ENCODE measurements at regions not wholly inside any gene's neighbourhood (a gene's known extent, or its start where the extent isn't known, plus 50 kb on each side); places are given as distances from the start of the nearest gene placed in this dataset.

DNA sequence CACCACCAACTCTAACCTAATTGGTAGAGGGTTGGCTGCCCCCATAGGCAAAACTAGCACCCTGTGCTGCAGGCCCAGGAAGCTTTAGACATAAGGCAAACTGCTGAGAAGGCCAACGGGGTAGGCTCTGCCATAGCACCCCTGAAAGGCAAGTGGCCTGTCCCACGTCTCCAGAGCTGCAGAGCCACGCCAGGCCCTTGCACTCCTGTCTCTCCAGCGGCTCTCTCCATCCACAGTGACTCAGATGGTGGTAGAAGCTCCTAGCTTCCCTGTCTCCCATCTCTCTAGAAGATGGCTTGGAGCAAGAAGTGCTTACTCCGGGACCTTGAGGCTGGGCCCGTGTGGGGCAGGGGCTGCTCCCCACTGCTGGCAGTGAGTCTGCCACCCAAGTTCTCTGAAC lies 310.6 kb upstream of the ZMIZ1 start:
- H3K4me3 ChIP-seq (ENCODE audit: low read depth, low read length): no peak overlapping the region
- TF ChIP-seq, protein P1, sequence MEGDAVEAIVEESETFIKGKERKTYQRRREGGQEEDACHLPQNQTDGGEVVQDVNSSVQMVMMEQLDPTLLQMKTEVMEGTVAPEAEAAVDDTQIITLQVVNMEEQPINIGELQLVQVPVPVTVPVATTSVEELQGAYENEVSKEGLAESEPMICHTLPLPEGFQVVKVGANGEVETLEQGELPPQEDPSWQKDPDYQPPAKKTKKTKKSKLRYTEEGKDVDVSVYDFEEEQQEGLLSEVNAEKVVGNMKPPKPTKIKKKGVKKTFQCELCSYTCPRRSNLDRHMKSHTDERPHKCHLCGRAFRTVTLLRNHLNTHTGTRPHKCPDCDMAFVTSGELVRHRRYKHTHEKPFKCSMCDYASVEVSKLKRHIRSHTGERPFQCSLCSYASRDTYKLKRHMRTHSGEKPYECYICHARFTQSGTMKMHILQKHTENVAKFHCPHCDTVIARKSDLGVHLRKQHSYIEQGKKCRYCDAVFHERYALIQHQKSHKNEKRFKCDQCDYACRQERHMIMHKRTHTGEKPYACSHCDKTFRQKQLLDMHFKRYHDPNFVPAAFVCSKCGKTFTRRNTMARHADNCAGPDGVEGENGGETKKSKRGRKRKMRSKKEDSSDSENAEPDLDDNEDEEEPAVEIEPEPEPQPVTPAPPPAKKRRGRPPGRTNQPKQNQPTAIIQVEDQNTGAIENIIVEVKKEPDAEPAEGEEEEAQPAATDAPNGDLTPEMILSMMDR (IDR thresholded peaks at IDR 0.05; ENCODE audit: low read depth, low read length, missing control alignments): no peak
- in situ Hi-C loops (cut with HindIII; ENCODE audit: low sequenced_read_pairs): loop anchor here (10.0 kb wide), 1 partner anchor 713 kb away; no protein-coding TSS in a partner anchor
- DNase-seq (ENCODE audit: low read depth): no peak

DNA sequence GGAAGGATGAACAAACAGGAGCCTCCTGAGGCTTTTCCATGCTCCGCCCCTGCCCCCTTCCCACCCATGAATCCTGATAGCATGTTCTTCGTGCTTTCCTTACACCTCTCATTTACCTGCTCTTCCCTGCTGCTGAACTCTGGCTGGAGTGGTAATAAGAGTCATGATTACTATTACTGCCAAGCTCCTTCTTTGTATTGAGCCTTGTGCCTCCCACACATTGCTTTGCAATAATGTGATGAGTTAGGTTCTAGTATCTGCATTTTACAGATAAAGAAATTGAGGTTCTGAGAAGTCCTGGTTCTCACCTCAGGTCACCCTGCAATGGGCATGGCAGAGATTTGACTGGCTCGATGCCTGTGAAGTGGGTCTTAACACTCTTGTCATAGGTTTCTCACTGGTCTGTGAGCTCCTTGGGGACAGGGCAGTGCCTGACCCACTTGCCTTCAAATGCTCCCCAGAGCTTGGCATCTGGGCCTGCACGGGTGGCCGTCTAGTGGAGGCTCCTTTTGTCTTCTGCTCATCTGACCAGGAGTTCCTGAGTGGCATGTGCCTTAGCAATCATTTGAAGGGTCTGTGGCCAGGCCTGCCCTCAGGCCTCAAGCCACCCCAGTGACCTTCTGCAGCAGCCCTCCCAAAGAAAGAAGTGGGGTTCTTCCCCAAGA lies 309.2 kb upstream of the ZMIZ1 start:
- H3K4me3 ChIP-seq (ENCODE audit: low read depth, low read length): no peak overlapping the region
- TF ChIP-seq, protein P1 (IDR thresholded peaks at IDR 0.05; ENCODE audit: low read depth, low read length, missing control alignments): no peak
- in situ Hi-C loops (cut with HindIII; ENCODE audit: low sequenced_read_pairs): loop anchor here (10.0 kb wide), 1 partner anchor 715 kb away; no protein-coding TSS in a partner anchor
- DNase-seq (ENCODE audit: low read depth): no peak

DNA sequence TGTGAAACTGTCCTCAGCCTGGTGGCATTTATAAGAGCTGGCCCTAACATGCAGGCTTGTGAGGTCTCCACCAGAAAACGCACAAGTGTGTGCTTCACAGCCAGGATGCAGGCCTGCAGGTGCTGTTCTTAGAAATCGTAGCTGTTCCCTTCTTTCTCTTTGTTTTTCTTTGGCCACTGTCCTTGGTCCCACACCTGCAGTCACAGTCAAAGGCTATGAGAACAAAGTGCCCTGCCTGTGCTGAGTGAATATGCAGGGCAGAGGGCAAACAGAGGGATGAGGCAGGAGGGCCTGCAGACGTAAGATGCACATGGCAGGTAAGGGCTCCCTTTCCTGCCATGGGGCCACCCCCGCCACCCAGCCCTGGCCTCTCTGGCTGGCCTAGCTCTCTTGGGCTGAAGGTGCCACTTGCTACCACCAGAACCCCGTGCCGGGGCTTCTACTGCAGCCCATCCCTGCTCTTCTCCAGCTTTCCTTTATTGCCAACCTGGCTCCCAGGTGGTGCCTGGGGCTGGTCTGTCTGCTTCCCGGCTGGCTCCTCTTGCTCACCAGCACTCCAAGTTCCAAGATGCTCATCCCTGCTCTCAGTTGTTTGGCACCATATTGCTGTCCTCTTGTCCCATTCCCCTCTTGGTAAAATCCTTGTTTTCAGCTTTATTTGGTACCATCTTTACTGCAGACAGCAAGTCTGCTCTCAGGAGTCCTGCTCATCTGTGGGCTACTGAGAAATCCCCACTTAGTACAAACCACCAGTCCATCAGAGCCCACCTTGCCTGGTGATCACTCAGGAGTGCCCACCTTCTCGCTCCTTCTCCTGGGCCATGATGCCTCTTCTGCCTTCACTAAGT lies 308.1 kb upstream of the ZMIZ1 start:
- TF ChIP-seq, protein P1 (IDR thresholded peaks at IDR 0.05; ENCODE audit: low read depth, low read length, missing control alignments): no peak

DNA sequence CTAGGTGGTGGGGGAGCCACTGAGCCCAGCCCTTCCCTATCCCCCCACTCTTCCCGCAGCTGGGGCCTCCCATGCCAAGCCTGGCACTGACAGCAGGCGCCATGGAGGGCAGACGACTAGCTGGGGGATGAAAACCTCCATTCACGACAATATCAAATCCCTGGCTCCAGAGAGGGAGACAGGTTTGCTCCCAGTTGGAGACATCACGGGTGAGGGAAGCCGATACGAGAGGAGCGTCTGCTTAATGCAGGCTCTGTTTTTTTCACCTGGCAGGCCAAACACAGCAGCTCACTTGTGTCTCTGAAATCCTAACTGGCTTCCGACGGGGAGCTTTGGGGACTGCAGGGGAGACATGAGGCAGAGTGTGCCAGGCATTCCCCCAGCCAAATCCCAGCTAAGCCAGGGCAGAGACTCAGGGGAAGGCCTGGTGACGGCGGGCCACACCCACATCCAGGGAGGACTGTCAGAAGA lies 307.4 kb upstream of the ZMIZ1 start:
- in situ Hi-C loops (cut with HindIII; ENCODE audit: low sequenced_read_pairs): no loop called here
- DNase-seq (ENCODE audit: low read depth): no peak
- TF ChIP-seq, protein P1 (IDR thresholded peaks at IDR 0.05; ENCODE audit: low read depth, low read length, missing control alignments): no peak
- H3K4me3 ChIP-seq (ENCODE audit: low read depth, low read length): no peak overlapping the region

More for the DNA sequence above, 308.1 kb upstream of the ZMIZ1 start:
- no peak overlapping the region for H3K4me3 ChIP-seq (ENCODE audit: low read depth, low read length)
- no peak for DNase-seq (ENCODE audit: low read depth)
- in situ Hi-C loops (cut with HindIII; ENCODE audit: low sequenced_read_pairs): no loop called here

DNA sequence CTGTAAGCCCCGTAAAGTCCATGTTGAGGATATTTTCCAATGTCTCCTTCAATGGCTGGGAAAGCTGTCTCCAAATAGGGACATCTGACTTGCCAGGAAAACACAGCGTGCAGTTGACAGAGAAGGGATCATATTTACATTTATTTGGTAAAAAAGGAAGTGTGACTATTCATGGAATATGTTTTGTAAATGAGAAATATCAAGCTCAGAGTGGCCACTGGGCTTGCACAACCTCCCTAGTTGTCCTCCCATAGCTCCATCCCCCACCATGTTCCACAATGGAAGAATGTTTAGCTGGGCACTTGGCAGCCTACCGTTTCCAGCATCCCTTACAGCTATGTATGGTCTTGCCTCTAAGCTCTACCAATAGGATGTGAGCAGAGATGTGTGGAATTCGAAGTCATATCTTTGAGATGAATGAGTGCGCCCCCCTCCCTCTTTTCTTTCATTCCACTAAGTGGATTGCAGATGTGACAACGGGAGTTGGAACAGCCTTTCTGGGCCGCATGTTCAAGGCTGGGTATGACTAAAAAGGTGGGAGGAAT lies 306.6 kb upstream of the ZMIZ1 start:
- in situ Hi-C loops (cut with HindIII; ENCODE audit: low sequenced_read_pairs): no loop called here
- TF ChIP-seq, protein P1 (IDR thresholded peaks at IDR 0.05; ENCODE audit: low read depth, low read length, missing control alignments): no peak
- DNase-seq (ENCODE audit: low read depth): no peak
- no peak overlapping the region for H3K4me3 ChIP-seq (ENCODE audit: low read depth, low read length)

DNA sequence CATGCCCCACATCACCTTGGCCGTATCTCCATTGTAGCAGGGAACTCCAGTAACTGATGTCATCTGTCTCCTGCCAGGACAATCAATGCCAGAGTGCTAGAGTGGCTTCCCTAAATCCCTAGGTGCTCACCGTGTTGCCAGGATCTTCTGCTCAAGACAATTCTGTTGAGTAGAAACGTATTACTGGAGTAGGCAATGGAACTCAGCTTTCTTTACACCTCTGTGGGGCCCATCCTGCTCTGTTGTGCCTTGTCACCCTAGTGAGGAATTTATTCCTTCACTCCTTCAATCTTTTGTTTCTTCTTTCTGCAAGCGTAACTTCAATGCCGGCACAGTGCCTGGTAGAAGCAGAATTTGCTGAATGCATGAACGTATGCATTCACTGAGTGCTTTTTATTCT lies 305.5 kb upstream of the ZMIZ1 start:
- in situ Hi-C loops (cut with HindIII; ENCODE audit: low sequenced_read_pairs): no loop called here
- H3K4me3 ChIP-seq (ENCODE audit: low read depth, low read length): no peak overlapping the region
- no peak for DNase-seq (ENCODE audit: low read depth)
- TF ChIP-seq, protein P1 (IDR thresholded peaks at IDR 0.05; ENCODE audit: low read depth, low read length, missing control alignments): no peak
